ENCODE measurements at regions not wholly inside any gene's neighbourhood (a gene's known extent, or its start where the extent isn't known, plus 50 kb on each side); places are given as distances from the start of the nearest gene placed in this dataset.

- Mint-ChIP-seq H3K36me3 (peaks cover 29% of the 10 kb centered on the region), H3K4me3 (peak overlapping the region; percentile 86), H3K9me3 (no peaks in the 10 kb centered on the region), H3K4me1 (ENCODE audit: low read depth) (peaks cover 33% of the 10 kb centered on the region), H3K27me3 (peaks cover 3% of the 10 kb centered on the region), H3K27ac (peak overlapping the region; percentile 99)
- POLR2A ChIA-PET = interaction anchor here (0.9 to 9.3 kb wide), 25 partner anchors 12 to 1693 kb away, joined by 3 to 336 read pairs (median 16); a partner anchor contains a TSS
- intact Hi-C loops (cut with micrococcal nuclease) = loop anchor here (1.0 to 5.0 kb wide), 6 partner anchors 7 to 1694 kb away; a partner anchor contains a TSS
- peak; percentile 72 for DNase-seq
- CTCF ChIA-PET = interaction anchor here (1.3 to 6.3 kb wide), 7 partner anchors 9 to 172 kb away, joined by 4 to 37 read pairs (median 5); a partner anchor contains a TSS
Observed at GRCh38 chr6:26197933-26198721, 110.9 kb downstream of the HFE start.

DNA sequence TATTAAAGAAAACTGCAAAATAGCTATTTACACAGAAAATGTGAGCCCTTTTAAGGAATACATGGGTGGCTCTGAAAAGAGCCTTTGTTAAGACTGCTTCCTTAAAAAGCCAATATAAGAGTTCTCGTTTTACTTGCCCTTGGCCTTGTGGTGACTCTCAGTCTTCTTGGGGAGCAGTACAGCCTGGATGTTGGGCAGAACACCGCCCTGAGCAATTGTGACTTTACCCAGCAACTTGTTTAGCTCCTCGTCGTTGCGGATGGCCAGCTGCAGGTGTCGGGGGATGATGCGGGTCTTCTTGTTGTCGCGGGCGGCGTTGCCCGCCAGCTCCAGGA, 111.5 kb downstream of the HFE start:
- intact Hi-C loops (cut with micrococcal nuclease) = loop anchor here (1.0 to 5.0 kb wide), 8 partner anchors 10 to 1694 kb away; a partner anchor contains a TSS
- Mint-ChIP-seq H3K27ac (peak overlapping the region; percentile 99), H3K36me3 (peaks cover 29% of the 10 kb centered on the region), H3K27me3 (peaks cover 3% of the 10 kb centered on the region), H3K9me3 (no peaks in the 10 kb centered on the region), H3K4me1 (ENCODE audit: low read depth) (peaks cover 33% of the 10 kb centered on the region), H3K4me3 (peak overlapping the region; percentile 86)
- DNase-seq = no peak
- ChIA-PET CTCF (interaction anchor here (1.0 to 6.3 kb wide), 7 partner anchors 15 to 172 kb away, joined by 3 to 37 read pairs (median 4); a partner anchor contains a TSS), POLR2A (interaction anchor here (0.8 to 9.3 kb wide), 25 partner anchors 12 to 1694 kb away, joined by 3 to 336 read pairs (median 16); a partner anchor contains a TSS)

GRCh38 chr6:26199057-26199772, 112.0 kb downstream of the HFE start:
- POLR2A ChIA-PET = interaction anchor here (0.6 to 9.3 kb wide), 28 partner anchors 13 to 1694 kb away, joined by 3 to 336 read pairs (median 8); a partner anchor contains a TSS
- CTCF ChIA-PET = interaction anchor here (0.8 to 6.3 kb wide), 9 partner anchors 11 to 173 kb away, joined by 3 to 37 read pairs (median 4); a partner anchor contains a TSS
- H3K27me3 Mint-ChIP-seq = peaks cover 3% of the 10 kb centered on the region
- intact Hi-C loops (cut with micrococcal nuclease) = loop anchor here (1.0 to 5.0 kb wide), 8 partner anchors 11 to 1693 kb away; a partner anchor contains a TSS
- H3K36me3 Mint-ChIP-seq = peaks cover 29% of the 10 kb centered on the region
- peak overlapping the region; percentile 86 for H3K4me3 Mint-ChIP-seq
- H3K4me1 Mint-ChIP-seq (ENCODE audit: low read depth) = peaks cover 36% of the 10 kb centered on the region
- no peaks in the 10 kb centered on the region for H3K9me3 Mint-ChIP-seq
- peak overlapping the region; percentile 99 for H3K27ac Mint-ChIP-seq
- DNase-seq = peak; percentile 81

DNA sequence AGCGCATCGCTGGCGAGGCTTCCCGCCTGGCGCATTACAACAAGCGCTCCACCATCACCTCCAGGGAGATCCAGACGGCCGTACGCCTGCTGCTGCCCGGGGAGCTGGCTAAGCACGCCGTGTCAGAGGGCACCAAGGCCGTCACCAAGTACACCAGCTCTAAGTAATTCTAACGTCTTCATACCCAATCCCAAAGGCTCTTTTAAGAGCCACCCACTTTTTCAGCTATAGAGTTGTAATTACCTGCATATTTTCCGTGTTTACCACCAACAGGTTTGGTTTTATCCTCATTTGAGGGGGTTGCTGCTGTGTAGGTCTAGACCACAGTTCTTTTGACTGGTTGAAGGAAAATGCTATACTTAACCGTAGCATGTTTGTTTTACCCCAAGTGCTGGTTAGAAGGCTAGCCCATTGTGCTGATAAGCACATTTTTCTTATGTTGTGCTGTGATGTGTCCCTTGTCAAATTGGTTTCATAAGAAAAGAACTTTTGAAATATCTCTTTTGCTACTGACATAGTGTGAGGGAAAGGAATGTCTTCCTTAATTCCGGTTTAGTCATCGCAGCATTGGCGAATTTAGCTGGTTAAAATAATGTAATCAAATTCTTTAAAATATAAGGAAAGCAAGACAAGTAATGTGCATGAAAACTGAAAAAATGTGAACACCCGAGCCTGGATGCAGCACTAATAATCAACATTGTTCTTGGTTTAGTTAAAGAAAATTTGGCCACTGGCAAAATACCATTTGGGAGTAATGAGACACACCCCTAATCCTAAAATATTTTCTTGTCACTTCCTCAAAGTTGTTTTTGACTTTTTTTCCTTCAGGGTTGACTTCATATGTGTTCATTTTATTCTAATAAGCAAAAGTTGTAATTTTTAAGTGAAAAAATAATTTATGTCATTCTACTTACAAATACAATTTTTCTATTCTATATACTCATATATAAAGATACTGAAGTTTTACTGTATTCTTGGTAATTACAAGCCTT, 112.8 kb downstream of the HFE start:
- peak overlapping the region; percentile 86 for H3K4me3 Mint-ChIP-seq
- H3K9me3 Mint-ChIP-seq = no peaks in the 10 kb centered on the region
- H3K27ac Mint-ChIP-seq = peak overlapping the region; percentile 99
- peaks cover 35% of the 10 kb centered on the region for H3K36me3 Mint-ChIP-seq
- intact Hi-C loops (cut with micrococcal nuclease) = loop anchor here (1.0 to 5.0 kb wide), 8 partner anchors 12 to 1692 kb away; a partner anchor contains a TSS
- ChIA-PET CTCF (interaction anchor here (0.8 to 6.3 kb wide), 8 partner anchors 12 to 76 kb away, joined by 3 to 37 read pairs (median 4); a partner anchor contains a TSS), POLR2A (interaction anchor here (0.6 to 9.3 kb wide), 22 partner anchors 14 to 1693 kb away, joined by 3 to 336 read pairs (median 20); a partner anchor contains a TSS)
- peak; percentile 78 for DNase-seq
- peaks cover 6% of the 10 kb centered on the region for H3K27me3 Mint-ChIP-seq
- H3K4me1 Mint-ChIP-seq (ENCODE audit: low read depth) = peaks cover 32% of the 10 kb centered on the region

- no peak for DNase-seq
- peak overlapping the region; percentile 45 for H3K4me3 Mint-ChIP-seq
- CTCF ChIA-PET = interaction anchor here (0.6 kb wide), 1 partner anchor 135 kb away, joined by 3 read pairs; no protein-coding TSS in a partner anchor
- H3K27me3 Mint-ChIP-seq = peaks cover 6% of the 10 kb centered on the region
- POLR2A ChIA-PET = interaction anchor here (1.1 to 9.3 kb wide), 3 partner anchors 15 to 42 kb away, joined by 5 to 336 read pairs (median 258); a partner anchor contains a TSS
- H3K4me1 Mint-ChIP-seq (ENCODE audit: low read depth) = peaks cover 26% of the 10 kb centered on the region
- H3K27ac Mint-ChIP-seq = peak overlapping the region; percentile 76
- peaks cover 27% of the 10 kb centered on the region for H3K36me3 Mint-ChIP-seq
- intact Hi-C loops (cut with micrococcal nuclease) = no loop called here
- H3K9me3 Mint-ChIP-seq = no peaks in the 10 kb centered on the region
Observed at GRCh38 chr6:26200918-26201721, 113.9 kb downstream of the HFE start.

GRCh38 chr6:26202201-26202611, 115.0 kb downstream of the HFE start:
- ChIA-PET POLR2A (interaction anchor here (1.0 to 3.9 kb wide), 3 partner anchors 14 to 68 kb away, joined by 3 to 100 read pairs (median 4); a partner anchor contains a TSS), CTCF (no interaction called here)
- Mint-ChIP-seq H3K27ac (no peak overlapping the region), H3K9me3 (no peaks in the 10 kb centered on the region), H3K4me3 (no peak overlapping the region), H3K27me3 (peaks cover 6% of the 10 kb centered on the region), H3K4me1 (ENCODE audit: low read depth) (peaks cover 26% of the 10 kb centered on the region), H3K36me3 (peaks cover 17% of the 10 kb centered on the region)
- DNase-seq = no peak
- intact Hi-C loops (cut with micrococcal nuclease) = no loop called here

GRCh38 chr6:26202811-26203583, 115.8 kb downstream of the HFE start:
- H3K27me3 Mint-ChIP-seq = peaks cover 6% of the 10 kb centered on the region
- ChIA-PET POLR2A (interaction anchor here (1.0 to 3.9 kb wide), 5 partner anchors 8 to 79 kb away, joined by 3 to 100 read pairs (median 16); a partner anchor contains a TSS), CTCF (no interaction called here)
- no peaks in the 10 kb centered on the region for H3K9me3 Mint-ChIP-seq
- peaks cover 14% of the 10 kb centered on the region for H3K36me3 Mint-ChIP-seq
- peak overlapping the region; percentile 53 for H3K27ac Mint-ChIP-seq
- H3K4me1 Mint-ChIP-seq (ENCODE audit: low read depth) = peaks cover 29% of the 10 kb centered on the region
- no peak for DNase-seq
- intact Hi-C loops (cut with micrococcal nuclease) = no loop called here
- peak overlapping the region; percentile 38 for H3K4me3 Mint-ChIP-seq

GRCh38 chr6:26204332-26205160, 117.3 kb downstream of the HFE start:
- Mint-ChIP-seq H3K27me3 (peaks cover 3% of the 10 kb centered on the region), H3K4me3 (no peak overlapping the region), H3K36me3 (peaks cover 5% of the 10 kb centered on the region), H3K27ac (no peak overlapping the region), H3K4me1 (ENCODE audit: low read depth) (peaks cover 21% of the 10 kb centered on the region), H3K9me3 (no peaks in the 10 kb centered on the region)
- DNase-seq = peak; percentile 90
- POLR2A ChIA-PET = interaction anchor here (0.6 to 3.9 kb wide), 16 partner anchors 9 to 922 kb away, joined by 3 to 100 read pairs (median 11); a partner anchor contains a TSS
- intact Hi-C loops (cut with micrococcal nuclease) = loop anchor here (1.0 to 2.0 kb wide), 7 partner anchors 7 to 81 kb away; a partner anchor contains a TSS
- CTCF ChIA-PET = interaction anchor here (0.6 to 1.2 kb wide), 5 partner anchors 8 to 933 kb away, joined by 3 to 6 read pairs (median 3); a partner anchor contains a TSS

GRCh38 chr6:26205161-26205624, 118.0 kb downstream of the HFE start:
- POLR2A ChIA-PET = interaction anchor here (0.6 to 3.9 kb wide), 17 partner anchors 8 to 922 kb away, joined by 3 to 100 read pairs (median 9); a partner anchor contains a TSS
- no peaks in the 10 kb centered on the region for H3K9me3 Mint-ChIP-seq
- intact Hi-C loops (cut with micrococcal nuclease) = loop anchor here (1.0 to 2.0 kb wide), 4 partner anchors 8 to 80 kb away; a partner anchor contains a TSS
- H3K4me3 Mint-ChIP-seq = no peak overlapping the region
- CTCF ChIA-PET = interaction anchor here (0.6 to 1.2 kb wide), 5 partner anchors 8 to 932 kb away, joined by 3 to 6 read pairs (median 3); a partner anchor contains a TSS
- peaks cover 17% of the 10 kb centered on the region for H3K4me1 Mint-ChIP-seq (ENCODE audit: low read depth)
- H3K27ac Mint-ChIP-seq = no peak overlapping the region
- peak; percentile 90 for DNase-seq
- peaks cover 5% of the 10 kb centered on the region for H3K36me3 Mint-ChIP-seq
- H3K27me3 Mint-ChIP-seq = peaks cover 3% of the 10 kb centered on the region
